ENCODE measurements at regions not wholly inside any gene's neighbourhood (a gene's known extent, or its start where the extent isn't known, plus 50 kb on each side); places are given as distances from the start of the nearest gene placed in this dataset.
"Not testable (repeated sequence)": the region's sequence is repeated elsewhere in the genome, so short reads cannot be mapped to it uniquely, and the experiment has no call there.

GRCh38 chr5:109550077-109550476 lies 139.7 kb upstream of the MAN2A1 start:
- TF ChIP-seq, protein P1, sequence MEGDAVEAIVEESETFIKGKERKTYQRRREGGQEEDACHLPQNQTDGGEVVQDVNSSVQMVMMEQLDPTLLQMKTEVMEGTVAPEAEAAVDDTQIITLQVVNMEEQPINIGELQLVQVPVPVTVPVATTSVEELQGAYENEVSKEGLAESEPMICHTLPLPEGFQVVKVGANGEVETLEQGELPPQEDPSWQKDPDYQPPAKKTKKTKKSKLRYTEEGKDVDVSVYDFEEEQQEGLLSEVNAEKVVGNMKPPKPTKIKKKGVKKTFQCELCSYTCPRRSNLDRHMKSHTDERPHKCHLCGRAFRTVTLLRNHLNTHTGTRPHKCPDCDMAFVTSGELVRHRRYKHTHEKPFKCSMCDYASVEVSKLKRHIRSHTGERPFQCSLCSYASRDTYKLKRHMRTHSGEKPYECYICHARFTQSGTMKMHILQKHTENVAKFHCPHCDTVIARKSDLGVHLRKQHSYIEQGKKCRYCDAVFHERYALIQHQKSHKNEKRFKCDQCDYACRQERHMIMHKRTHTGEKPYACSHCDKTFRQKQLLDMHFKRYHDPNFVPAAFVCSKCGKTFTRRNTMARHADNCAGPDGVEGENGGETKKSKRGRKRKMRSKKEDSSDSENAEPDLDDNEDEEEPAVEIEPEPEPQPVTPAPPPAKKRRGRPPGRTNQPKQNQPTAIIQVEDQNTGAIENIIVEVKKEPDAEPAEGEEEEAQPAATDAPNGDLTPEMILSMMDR (IDR thresholded peaks at IDR 0.05; ENCODE audit: extremely low read depth, insufficient read depth, missing control alignments): no peak
- in situ Hi-C loops (cut with MboI; ENCODE audit: low pct_unique_long_range_greater_than_20kb, low sequenced_read_pairs, unreplicated experiment): no loop called here
- DNase-seq (ENCODE audit: low spot score): no peak

DNA sequence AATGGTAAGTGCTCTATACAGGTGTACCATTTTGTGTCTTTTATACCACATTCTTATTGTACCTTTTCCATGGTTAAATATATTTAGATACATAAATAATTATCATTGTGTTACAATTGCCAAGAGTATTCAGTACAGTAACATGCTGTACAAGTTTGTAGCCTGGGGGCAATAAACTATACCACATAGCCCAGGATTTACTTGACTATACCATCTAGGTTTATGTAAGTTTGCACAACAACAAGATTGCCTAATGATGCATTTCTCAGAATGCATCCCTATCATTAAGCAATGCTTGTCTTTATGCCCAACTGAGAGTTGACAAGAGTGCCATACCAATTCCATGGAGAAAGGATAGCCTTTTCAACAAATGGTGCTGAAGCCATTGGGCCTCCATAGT lies 136.7 kb upstream of the PJA2 start:
- DNase-seq (ENCODE audit: low spot score): no peak
- in situ Hi-C loops (cut with MboI; ENCODE audit: low pct_unique_long_range_greater_than_20kb, low sequenced_read_pairs, unreplicated experiment): no loop called here
- TF ChIP-seq, protein P1 (IDR thresholded peaks at IDR 0.05; ENCODE audit: extremely low read depth, insufficient read depth, missing control alignments): no peak

DNA sequence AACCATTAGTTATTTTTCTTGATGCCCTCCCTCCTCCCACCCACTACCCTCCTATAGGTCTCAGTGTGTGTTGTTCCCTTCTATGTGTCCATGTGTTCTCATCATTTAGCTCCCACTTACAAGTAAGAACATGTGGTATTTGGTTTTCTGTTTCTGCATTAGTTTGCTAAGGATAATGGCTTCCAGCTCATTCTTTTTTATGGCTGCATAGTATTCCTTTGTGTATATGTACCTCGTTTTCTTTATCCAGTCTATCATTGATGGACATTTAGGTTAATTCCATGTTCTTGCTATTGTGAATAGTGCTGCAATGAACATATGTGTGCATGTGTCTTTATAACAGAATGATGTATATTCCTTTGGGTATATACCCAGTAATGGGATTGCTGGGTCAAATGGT lies 135.1 kb upstream of the PJA2 start:
- DNase-seq (ENCODE audit: low spot score); in situ Hi-C loops (cut with MboI; ENCODE audit: low pct_unique_long_range_greater_than_20kb, low sequenced_read_pairs, unreplicated experiment): not testable (repeated sequence)

GRCh38 chr5:109538692-109539091 lies 128.9 kb upstream of the PJA2 start:
- DNase-seq (ENCODE audit: low spot score): not testable (repeated sequence)

DNA sequence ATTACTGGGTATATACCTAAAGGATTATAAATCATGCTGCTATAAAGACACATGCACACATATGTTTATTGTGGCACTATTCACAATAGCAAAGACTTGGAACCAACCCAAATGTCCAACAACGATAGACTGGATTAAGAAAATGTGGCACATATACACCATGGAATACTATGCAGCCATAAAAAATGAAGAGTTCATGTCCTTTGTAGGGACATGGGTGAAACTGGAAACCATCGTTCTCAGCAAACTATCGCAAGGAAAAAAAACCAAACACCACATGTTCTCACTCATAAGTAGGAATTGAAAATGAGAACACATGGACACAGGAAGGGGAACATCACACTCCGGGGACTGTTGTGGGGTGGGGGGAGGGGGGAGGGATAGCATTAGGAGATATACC lies 125.3 kb upstream of the PJA2 start:
- DNase-seq (ENCODE audit: low spot score); in situ Hi-C loops (cut with MboI; ENCODE audit: low pct_unique_long_range_greater_than_20kb, low sequenced_read_pairs, unreplicated experiment): not testable (repeated sequence)

More at GRCh38 chr5:109538692-109539091, 128.9 kb upstream of the PJA2 start:
- in situ Hi-C loops (cut with MboI; ENCODE audit: low pct_unique_long_range_greater_than_20kb, low sequenced_read_pairs, unreplicated experiment): not testable (repeated sequence)

DNA sequence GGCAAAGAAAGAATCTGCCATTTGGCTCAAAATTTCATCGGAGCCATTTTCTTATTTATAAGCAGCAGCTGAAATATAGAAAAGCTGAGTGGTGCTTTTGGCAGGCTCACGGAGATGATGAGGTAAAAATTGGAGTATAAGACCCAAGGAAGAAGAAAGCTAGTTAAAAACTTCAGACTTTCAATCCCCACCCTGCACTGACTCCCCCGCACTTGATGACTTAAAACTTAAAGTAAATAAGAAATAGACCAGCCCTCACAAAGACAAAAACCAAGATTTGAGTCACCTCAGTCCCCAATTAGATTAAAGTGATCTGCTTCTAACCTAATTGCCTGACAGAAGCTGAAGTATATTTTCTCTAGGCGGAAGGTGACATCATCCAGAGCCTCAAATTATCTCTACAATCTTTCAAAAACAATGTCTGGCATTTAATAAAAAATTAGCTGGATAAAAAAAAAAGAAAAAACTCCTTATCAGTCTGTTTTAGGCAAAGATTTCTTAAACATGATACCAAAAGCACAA lies 124.0 kb upstream of the PJA2 start:
- no peak for DNase-seq (ENCODE audit: low spot score)
- TF ChIP-seq, protein P1 (IDR thresholded peaks at IDR 0.05; ENCODE audit: extremely low read depth, insufficient read depth, missing control alignments): no peak
- in situ Hi-C loops (cut with MboI; ENCODE audit: low pct_unique_long_range_greater_than_20kb, low sequenced_read_pairs, unreplicated experiment): no loop called here

DNA sequence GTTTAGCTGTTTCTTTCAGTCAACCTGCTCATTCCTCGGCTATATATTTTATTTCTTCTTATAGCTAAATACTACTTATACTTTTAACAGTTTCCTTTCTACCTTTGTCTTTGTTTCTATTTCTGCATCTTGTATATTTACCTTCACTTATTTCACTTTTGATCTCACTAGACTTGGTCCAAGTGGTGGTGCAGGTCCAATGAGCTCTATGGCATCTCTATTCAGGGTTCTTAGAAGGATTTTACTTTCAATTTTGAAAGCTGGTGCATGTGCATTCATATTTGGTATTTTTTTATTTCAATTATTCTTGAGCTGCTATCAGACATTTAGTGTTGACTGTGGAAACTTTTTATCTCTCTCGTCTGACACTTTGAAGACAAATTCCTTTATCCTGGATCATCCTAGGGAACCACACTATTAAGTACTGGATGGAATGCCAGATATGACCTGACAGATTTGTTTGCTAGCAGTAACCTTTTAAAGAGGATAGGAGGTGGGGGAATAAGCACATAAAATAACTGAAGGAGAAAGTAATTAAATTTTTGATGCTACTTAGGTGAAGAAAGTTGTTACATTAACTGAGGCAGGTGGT lies 123.1 kb upstream of the PJA2 start:
- in situ Hi-C loops (cut with MboI; ENCODE audit: low pct_unique_long_range_greater_than_20kb, low sequenced_read_pairs, unreplicated experiment): no loop called here
- DNase-seq (ENCODE audit: low spot score): no peak
- TF ChIP-seq, protein P1 (IDR thresholded peaks at IDR 0.05; ENCODE audit: extremely low read depth, insufficient read depth, missing control alignments): no peak

DNA sequence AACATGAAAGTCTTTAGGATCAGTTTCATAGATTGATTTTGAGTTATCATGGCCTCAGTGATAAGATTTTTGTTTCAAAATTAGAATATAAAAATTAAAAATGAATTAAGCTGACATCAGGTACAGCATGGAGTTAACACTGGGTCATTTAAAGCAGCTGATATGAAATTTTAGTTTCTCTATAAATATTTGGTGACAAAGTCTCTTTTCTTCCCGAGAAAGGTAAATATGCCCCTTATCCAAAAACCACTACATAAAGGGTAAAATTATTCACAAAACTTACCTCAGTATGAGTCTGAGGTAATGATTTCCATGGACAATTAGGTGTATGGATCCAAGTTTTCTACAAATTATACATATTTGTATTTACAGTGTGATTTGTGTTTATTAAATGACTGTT lies 121.5 kb upstream of the PJA2 start:
- TF ChIP-seq, protein P1 (IDR thresholded peaks at IDR 0.05; ENCODE audit: extremely low read depth, insufficient read depth, missing control alignments): no peak
- in situ Hi-C loops (cut with MboI; ENCODE audit: low pct_unique_long_range_greater_than_20kb, low sequenced_read_pairs, unreplicated experiment): no loop called here

More for the DNA sequence above, 121.5 kb upstream of the PJA2 start:
- no peak for DNase-seq (ENCODE audit: low spot score)

Measured in GM13977 (cell line).